ENCODE measurements at regions not wholly inside any gene's neighbourhood (a gene's known extent, or its start where the extent isn't known, plus 50 kb on each side); places are given as distances from the start of the nearest gene placed in this dataset.

DNA sequence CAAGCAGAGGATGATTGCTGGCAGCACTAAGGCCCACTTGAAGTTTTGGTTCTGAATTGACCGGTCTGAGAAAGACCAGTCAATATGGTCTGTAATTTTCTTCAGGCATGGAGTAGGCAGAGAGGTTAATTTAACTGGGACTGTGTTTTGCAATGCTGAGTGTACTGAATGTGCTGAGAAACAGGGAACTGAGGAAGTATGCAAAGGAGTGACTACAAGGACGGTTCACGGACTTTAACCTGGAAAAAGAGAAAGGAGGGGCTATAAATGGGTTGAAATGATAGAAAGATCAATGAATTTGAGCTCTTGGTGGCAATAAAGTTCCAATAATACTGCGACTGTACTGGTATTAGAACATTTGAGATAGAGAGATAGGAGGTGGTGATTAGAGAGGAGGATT is 84.5 kb downstream of the MAGEB17 start:
- no peak overlapping the region for H3K4me3 ChIP-seq (ENCODE audit: low read length, poor library complexity, severe bottlenecking)
- H3K9me3 ChIP-seq (ENCODE audit: insufficient read depth, low read depth, low read length): no peaks in the 10 kb centered on the region
- H3K27me3 ChIP-seq (ENCODE audit: insufficient read depth, low read length, poor library complexity, severe bottlenecking): no peaks in the 10 kb centered on the region
- H3F3A ChIP-seq (ENCODE audit: low read depth): no peaks in the 10 kb centered on the region
- no peak overlapping the region for H2AFZ ChIP-seq (ENCODE audit: low read length)
- TF ChIP-seq EZH2phosphoT487 (IDR thresholded peaks at IDR 0.05; ENCODE audit: borderline replicate concordance): no peak
- no peak overlapping the region for H3K4me2 ChIP-seq (ENCODE audit: low read depth, low read length, poor library complexity, severe bottlenecking)
- no peaks in the 10 kb centered on the region for H3K79me2 ChIP-seq (ENCODE audit: insufficient read depth, low read length)
- no peaks in the 10 kb centered on the region for H4K20me1 ChIP-seq (ENCODE audit: insufficient read depth, low read length, poor library complexity, severe bottlenecking)
- no peaks in the 10 kb centered on the region for H3K36me3 ChIP-seq (ENCODE audit: insufficient read depth, low read length)
- no peak overlapping the region for H3K9ac ChIP-seq (ENCODE audit: low read depth, low read length, poor library complexity, severe bottlenecking)
- H3K9me2 ChIP-seq (replicated peaks; ENCODE audit: low read depth, low read length): no peaks in the 10 kb centered on the region
- no peaks in the 10 kb centered on the region for H3K4me1 ChIP-seq (ENCODE audit: insufficient read depth, low read length, poor library complexity, severe bottlenecking)

DNA sequence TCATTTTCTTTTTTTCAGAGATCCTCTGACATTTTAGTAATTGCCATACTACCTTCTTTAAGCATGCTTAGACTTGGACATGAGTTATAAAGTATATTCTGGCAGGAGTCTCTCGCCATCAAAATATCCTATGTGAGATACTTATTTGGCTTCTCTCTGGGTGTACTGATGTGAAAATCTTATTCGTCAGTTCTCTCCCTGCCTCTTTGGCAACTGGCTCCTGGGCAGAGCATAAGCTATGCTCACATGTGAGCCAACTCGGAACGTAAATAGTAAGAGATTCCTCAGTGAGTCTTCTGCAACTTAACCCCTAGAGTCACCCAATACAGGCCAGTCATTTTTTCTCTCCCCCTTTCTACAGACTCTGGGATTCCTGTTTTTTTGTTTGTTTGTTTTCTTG is 91.6 kb downstream of the MAGEB17 start:
- TF ChIP-seq EZH2phosphoT487 (IDR thresholded peaks at IDR 0.05; ENCODE audit: borderline replicate concordance) (no peak), CTCF (conservative IDR thresholded peaks at IDR 0.05; ENCODE audit: low read length) (no peak)
- H3K9me2 ChIP-seq (replicated peaks; ENCODE audit: low read depth, low read length): no peaks in the 10 kb centered on the region
- H2AFZ ChIP-seq (ENCODE audit: low read length): no peak overlapping the region
- H3K4me2 ChIP-seq (ENCODE audit: low read depth, low read length, poor library complexity, severe bottlenecking): no peak overlapping the region
- H4K20me1 ChIP-seq (ENCODE audit: insufficient read depth, low read length, poor library complexity, severe bottlenecking): no peaks in the 10 kb centered on the region
- H3K36me3 ChIP-seq (ENCODE audit: insufficient read depth, low read length): no peaks in the 10 kb centered on the region
- no peaks in the 10 kb centered on the region for H3K9me3 ChIP-seq (ENCODE audit: insufficient read depth, low read depth, low read length)
- H3K9ac ChIP-seq (ENCODE audit: low read depth, low read length, poor library complexity, severe bottlenecking): no peak overlapping the region
- H3K79me2 ChIP-seq (ENCODE audit: insufficient read depth, low read length): no peaks in the 10 kb centered on the region
- no peaks in the 10 kb centered on the region for H3K4me1 ChIP-seq (ENCODE audit: insufficient read depth, low read length, poor library complexity, severe bottlenecking)
- H3K27me3 ChIP-seq (ENCODE audit: insufficient read depth, low read length, poor library complexity, severe bottlenecking): no peaks in the 10 kb centered on the region
- no peak overlapping the region for H3K4me3 ChIP-seq (ENCODE audit: low read length, poor library complexity, severe bottlenecking)
- no peaks in the 10 kb centered on the region for H3F3A ChIP-seq (ENCODE audit: low read depth)

GRCh38 chrX:16267431-16267830 is 100.2 kb downstream of the MAGEB17 start:
- no peaks in the 10 kb centered on the region for H3K27me3 ChIP-seq (ENCODE audit: insufficient read depth, low read length, poor library complexity, severe bottlenecking)
- no peaks in the 10 kb centered on the region for H4K20me1 ChIP-seq (ENCODE audit: insufficient read depth, low read length, poor library complexity, severe bottlenecking)
- no peaks in the 10 kb centered on the region for H3F3A ChIP-seq (ENCODE audit: low read depth)

More at GRCh38 chrX:16267431-16267830, 100.2 kb downstream of the MAGEB17 start:
- H3K9ac ChIP-seq (ENCODE audit: low read depth, low read length, poor library complexity, severe bottlenecking): no peak overlapping the region
- H3K79me2 ChIP-seq (ENCODE audit: insufficient read depth, low read length): no peaks in the 10 kb centered on the region
- H3K36me3 ChIP-seq (ENCODE audit: insufficient read depth, low read length): no peaks in the 10 kb centered on the region
- no peaks in the 10 kb centered on the region for H3K9me3 ChIP-seq (ENCODE audit: insufficient read depth, low read depth, low read length)
- no peak overlapping the region for H3K4me2 ChIP-seq (ENCODE audit: low read depth, low read length, poor library complexity, severe bottlenecking)
- no peaks in the 10 kb centered on the region for H3K4me1 ChIP-seq (ENCODE audit: insufficient read depth, low read length, poor library complexity, severe bottlenecking)
- H3K4me3 ChIP-seq (ENCODE audit: low read length, poor library complexity, severe bottlenecking): no peak overlapping the region
- H3K9me2 ChIP-seq (replicated peaks; ENCODE audit: low read depth, low read length): no peaks in the 10 kb centered on the region
- no peak overlapping the region for H2AFZ ChIP-seq (ENCODE audit: low read length)
- no peak for TF ChIP-seq CTCF (conservative IDR thresholded peaks at IDR 0.05; ENCODE audit: low read length)

All from Loucy (cell line).